Activated naive CD8-positive, alpha-beta T cell treated with anti-CD3 and anti-CD28 coated beads, Interleukin-2, amount 10 ng/mL, durations not matched to agents 7 days and 5 days (primary cell): ENCODE measurements at regions not wholly inside any gene's neighbourhood (a gene's known extent, or its start where the extent isn't known, plus 50 kb on each side); places are given as distances from the start of the nearest gene placed in this dataset.

Experiments used
- ATAC-seq: fragments of 150-1000 bp; cut with Tn5 transposase; one replicate; pipeline ENCODE4 v1.10.0; 2021; ENCODE audit warnings: low read depth, moderate library complexity
- POLR2A ChIA-PET: fragments of 350-600 bp; sonication (Branson Sonifier 250); formaldehyde crosslinking; loops from one replicate; lab custom pipeline; 2021; ENCODE audit warnings: antibody characterized with exemption; lab: Charles Lee
- DNase-seq: peaks from one replicate; pipeline ENCODE4 v3.0.0; 2021
- H3K27ac Mint-ChIP-seq: one replicate; pipeline ENCODE4 v1.8.0; 2022; ENCODE audit warnings: mild to moderate bottlenecking, mixed read lengths
- H3K27me3 Mint-ChIP-seq: one replicate; pipeline ENCODE4 v1.8.0; 2022; ENCODE audit warnings: mild to moderate bottlenecking, moderate library complexity, mixed read lengths
- H3K36me3 Mint-ChIP-seq: one replicate; pipeline ENCODE4 v1.8.0; 2021; ENCODE audit warnings: mild to moderate bottlenecking, mixed read lengths
- H3K4me1 Mint-ChIP-seq: one replicate; pipeline ENCODE4 v1.8.0; 2021; ENCODE audit warnings: mixed read lengths
- H3K4me3 Mint-ChIP-seq: one replicate; pipeline ENCODE4 v1.8.0; 2022; ENCODE audit warnings: mild to moderate bottlenecking, moderate library complexity, mixed read lengths
- H3K9me3 Mint-ChIP-seq: one replicate; pipeline ENCODE4 v1.8.0; 2021; ENCODE audit warnings: mixed read lengths

DNA sequence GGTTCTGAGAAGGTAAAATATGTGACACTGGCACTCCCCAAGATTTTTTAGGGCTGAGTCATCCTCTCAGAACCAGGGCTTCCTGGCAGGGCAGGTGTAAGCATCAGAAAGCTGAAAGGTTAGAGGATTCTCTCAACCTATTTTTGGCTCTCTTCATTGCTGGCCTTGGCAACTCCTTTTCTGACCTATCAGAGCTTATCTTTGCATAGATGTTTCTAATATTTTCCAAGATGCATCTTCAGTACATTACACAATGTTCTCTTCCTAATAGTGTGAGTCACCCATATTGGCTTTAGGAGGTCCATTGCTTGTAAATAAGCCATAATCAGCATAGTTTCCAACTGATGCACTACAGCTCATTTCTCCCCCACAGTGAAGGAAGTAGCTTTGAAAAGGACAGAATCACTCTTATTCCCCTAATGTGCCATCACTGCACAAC lies 2008.4 kb upstream of the PIK3C3 start:
- no peak for ATAC-seq
- DNase-seq, result no peak
- POLR2A ChIA-PET, result no interaction called here

DNA sequence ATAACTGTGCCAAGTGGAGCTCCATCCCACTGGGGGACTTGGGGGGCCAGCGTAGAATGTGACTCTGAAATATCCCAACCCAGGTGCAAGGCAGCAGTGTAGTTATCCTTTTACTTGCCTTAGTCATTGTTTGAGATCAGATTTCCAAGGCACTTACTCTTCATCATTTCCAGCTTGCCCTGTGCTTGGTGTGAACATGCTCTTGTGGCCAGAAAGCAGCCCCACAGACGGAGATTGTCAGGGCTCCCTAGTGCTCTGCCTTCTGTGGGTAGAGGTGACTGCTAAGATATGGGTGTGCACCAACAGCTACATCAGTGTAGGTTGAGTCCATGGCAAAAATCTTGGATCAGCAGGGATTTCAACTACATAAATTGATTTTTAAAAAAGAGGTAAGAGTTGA lies 2010.0 kb upstream of the PIK3C3 start:
- POLR2A ChIA-PET, result no interaction called here
- H3K9me3 Mint-ChIP-seq, result peaks cover 5% of the 10 kb centered on the region
- no peaks in the 10 kb centered on the region for H3K27me3 Mint-ChIP-seq
- DNase-seq (no peak), ATAC-seq (no peak)
- no peak overlapping the region for H3K4me3 Mint-ChIP-seq
- no peaks in the 10 kb centered on the region for H3K4me1 Mint-ChIP-seq
- H3K36me3 Mint-ChIP-seq, result no peaks in the 10 kb centered on the region
- H3K27ac Mint-ChIP-seq, result no peak overlapping the region

More for the DNA sequence above, 2008.4 kb upstream of the PIK3C3 start:
- H3K36me3 Mint-ChIP-seq, result no peaks in the 10 kb centered on the region
- H3K27me3 Mint-ChIP-seq, result no peaks in the 10 kb centered on the region
- H3K4me1 Mint-ChIP-seq, result no peaks in the 10 kb centered on the region
- no peak overlapping the region for H3K27ac Mint-ChIP-seq
- H3K4me3 Mint-ChIP-seq, result no peak overlapping the region
- peaks cover 5% of the 10 kb centered on the region for H3K9me3 Mint-ChIP-seq

DNA sequence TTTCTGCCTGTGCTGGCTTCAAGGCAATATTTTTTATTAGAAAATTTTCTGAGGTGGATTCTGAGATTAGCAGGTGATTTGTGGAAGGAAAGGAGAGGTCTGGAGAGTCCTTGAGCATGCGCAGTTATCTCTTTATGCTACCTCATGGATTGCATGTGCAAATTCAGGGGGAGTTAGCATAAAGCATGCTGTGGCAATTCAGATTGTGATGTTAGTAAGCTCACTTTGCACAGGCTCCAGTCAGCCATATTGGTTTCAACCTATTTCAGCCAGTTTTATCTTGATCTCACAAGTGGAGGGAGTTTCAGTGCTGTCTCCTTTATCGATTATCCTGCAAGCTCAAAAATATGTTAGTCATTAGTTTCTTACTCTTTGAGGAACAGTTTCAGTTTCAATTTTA lies 2012.3 kb upstream of the PIK3C3 start:
- no peak overlapping the region for H3K4me3 Mint-ChIP-seq
- DNase-seq, result no peak
- H3K36me3 Mint-ChIP-seq, result no peaks in the 10 kb centered on the region
- no peaks in the 10 kb centered on the region for H3K27me3 Mint-ChIP-seq
- no peaks in the 10 kb centered on the region for H3K4me1 Mint-ChIP-seq
- no peak overlapping the region for H3K27ac Mint-ChIP-seq
- ATAC-seq, result no peak
- H3K9me3 Mint-ChIP-seq, result peaks cover 6% of the 10 kb centered on the region
- POLR2A ChIA-PET, result no interaction called here

DNA sequence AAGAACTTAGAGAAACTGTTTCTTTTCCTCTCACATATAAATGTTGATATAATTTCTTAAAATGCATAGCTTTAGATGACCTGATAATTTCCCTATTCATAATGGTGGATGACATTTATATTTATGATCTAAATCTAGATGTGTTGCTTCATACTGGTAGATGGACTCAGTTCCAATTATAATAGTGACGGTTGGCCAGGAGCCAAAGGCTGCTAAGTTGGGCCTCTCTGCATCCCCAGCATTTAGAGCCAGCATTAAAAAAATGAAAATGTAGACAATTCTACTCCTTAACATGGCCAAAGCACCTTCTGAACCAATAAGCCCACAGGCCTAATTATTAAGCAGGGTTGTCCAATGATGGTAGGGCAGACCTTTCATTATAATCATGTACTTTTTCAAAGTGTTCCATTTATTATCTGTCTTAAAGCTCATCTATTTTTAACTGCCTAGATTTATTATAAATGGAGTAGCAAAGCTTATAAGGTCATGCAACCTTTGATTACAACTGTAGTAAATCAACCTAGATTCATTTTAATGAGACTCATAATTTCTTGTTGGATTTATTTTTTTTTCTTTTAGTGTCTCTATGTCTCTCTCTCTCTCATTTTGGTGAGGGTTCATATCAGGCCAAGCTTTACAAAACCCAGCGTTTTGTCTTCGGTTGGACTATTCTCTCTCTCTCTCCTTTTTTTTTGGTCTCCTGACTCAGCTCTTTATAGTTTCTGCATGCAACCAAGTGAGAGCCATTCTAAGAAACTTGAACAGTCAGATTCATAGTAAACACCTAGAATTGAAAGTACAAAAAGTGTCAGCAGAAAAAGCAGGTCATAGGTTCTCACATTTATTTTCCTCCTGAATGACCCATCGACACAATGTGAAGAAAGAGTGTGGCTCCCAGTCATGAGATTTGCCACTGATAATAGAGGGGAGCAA lies 2016.1 kb upstream of the PIK3C3 start:
- H3K36me3 Mint-ChIP-seq, result no peaks in the 10 kb centered on the region
- peaks cover 7% of the 10 kb centered on the region for H3K9me3 Mint-ChIP-seq
- DNase-seq, result no peak
- POLR2A ChIA-PET, result no interaction called here
- H3K4me3 Mint-ChIP-seq, result no peak overlapping the region
- H3K27ac Mint-ChIP-seq, result no peak overlapping the region
- no peaks in the 10 kb centered on the region for H3K27me3 Mint-ChIP-seq
- no peaks in the 10 kb centered on the region for H3K4me1 Mint-ChIP-seq
- no peak for ATAC-seq

DNA sequence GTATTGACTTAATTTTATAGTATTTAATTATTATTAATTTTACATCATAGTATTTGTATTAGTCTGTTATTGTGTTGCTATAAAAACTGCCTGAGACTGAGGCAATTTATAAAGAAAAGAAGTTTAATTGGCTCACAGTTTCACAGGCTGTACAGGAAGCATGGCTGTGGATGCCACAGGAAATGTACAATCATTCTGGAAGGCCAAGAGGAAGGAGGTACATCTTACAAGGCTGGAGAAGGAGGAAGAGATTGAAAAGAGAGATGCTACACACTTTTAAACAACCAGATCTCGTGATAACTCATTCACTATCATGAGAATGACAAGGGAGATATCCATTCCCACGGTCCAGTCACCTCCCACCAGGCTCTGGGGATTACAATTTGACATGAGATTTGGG lies 2019.4 kb upstream of the PIK3C3 start:
- POLR2A ChIA-PET, result no interaction called here
- Mint-ChIP-seq H3K9me3 (peaks cover 3% of the 10 kb centered on the region), H3K4me3 (no peak overlapping the region), H3K27me3 (no peaks in the 10 kb centered on the region), H3K27ac (no peak overlapping the region), H3K4me1 (no peaks in the 10 kb centered on the region), H3K36me3 (no peaks in the 10 kb centered on the region)
- no peak for ATAC-seq
- DNase-seq, result no peak

DNA sequence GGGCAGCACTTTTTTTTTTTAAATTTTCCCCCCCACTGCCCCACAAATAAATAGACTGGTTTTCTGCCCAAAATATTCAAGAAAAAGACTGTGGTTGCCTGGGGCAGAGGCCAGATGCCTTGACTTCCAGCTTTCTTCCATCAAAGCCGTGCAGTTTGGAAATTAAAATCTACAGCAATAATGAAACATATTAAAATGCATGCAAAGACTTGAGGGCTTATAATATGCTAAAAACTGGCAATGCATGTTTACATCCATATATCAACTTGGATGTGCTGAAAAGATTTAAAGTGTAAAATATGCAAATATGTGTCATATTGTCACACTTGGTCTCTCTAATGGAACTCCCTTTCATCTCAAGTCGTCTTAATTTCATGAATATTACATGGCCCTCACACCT lies 2036.2 kb upstream of the PIK3C3 start:
- POLR2A ChIA-PET, result no interaction called here
- ATAC-seq (no peak), DNase-seq (no peak)
- H3K36me3 Mint-ChIP-seq, result no peaks in the 10 kb centered on the region
- H3K4me1 Mint-ChIP-seq, result no peaks in the 10 kb centered on the region
- no peaks in the 10 kb centered on the region for H3K9me3 Mint-ChIP-seq
- no peak overlapping the region for H3K4me3 Mint-ChIP-seq
- H3K27ac Mint-ChIP-seq, result no peak overlapping the region
- H3K27me3 Mint-ChIP-seq, result no peaks in the 10 kb centered on the region

DNA sequence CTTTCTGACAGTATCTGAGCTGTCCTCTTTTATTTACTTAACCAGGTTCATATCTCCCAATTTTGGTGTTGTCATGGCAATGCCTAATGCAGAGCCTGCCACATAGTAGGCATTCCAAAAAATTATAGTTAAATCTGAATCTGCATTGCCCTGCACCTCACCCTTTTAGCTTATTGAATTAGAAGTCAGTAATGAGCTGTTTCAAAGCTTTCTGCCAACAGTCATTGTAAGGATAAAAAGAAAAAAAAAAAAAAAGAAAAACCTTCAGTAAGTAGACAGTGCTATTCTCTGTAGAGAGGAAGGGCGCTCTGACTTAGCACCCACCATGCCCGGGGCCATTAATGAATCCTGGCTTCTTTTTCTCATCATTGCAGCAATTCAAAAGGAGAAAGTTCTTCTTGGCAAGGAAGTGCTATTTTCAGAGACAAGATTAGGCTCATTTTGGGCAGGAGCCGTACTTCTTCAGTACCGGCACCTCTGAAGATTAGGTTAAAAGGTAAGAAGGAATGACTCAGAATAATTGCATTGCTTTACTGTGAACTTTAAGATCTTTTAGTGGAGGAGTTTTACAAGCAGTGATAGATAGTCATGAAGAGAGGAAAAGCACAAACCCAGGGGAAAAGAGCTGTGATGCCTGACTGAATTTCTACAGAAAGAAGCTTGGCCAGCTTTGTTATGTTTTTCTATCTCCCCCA lies 2041.2 kb upstream of the PIK3C3 start:
- Mint-ChIP-seq H3K36me3 (no peaks in the 10 kb centered on the region), H3K4me1 (no peaks in the 10 kb centered on the region), H3K9me3 (peaks cover 6% of the 10 kb centered on the region), H3K27ac (no peak overlapping the region), H3K4me3 (no peak overlapping the region), H3K27me3 (no peaks in the 10 kb centered on the region)
- DNase-seq (no peak), ATAC-seq (no peak)
- POLR2A ChIA-PET, result no interaction called here

DNA sequence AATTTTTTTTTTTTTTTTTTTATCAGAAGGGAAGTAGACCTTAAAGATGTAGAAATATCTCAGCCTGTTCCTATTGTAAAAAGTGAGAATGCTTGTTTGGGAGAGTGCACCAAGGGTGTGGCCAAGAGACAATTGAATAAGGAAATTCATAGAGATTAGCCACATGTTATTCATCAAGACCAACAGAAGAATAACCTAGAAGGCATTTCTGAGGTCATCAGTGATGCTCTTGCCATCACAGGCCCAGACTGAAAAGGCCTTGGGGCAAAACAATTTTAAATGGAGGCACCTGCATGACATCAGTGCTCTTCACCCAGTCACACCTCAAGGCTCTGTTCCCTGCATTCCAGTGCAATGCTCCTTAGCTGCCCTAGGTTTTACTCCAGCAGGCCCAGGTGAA lies 2043.3 kb upstream of the PIK3C3 start:
- Mint-ChIP-seq H3K4me3 (no peak overlapping the region), H3K27me3 (no peaks in the 10 kb centered on the region), H3K27ac (no peak overlapping the region), H3K9me3 (peaks cover 8% of the 10 kb centered on the region), H3K36me3 (no peaks in the 10 kb centered on the region), H3K4me1 (no peaks in the 10 kb centered on the region)
- POLR2A ChIA-PET, result no interaction called here
- ATAC-seq (no peak), DNase-seq (no peak)

DNA sequence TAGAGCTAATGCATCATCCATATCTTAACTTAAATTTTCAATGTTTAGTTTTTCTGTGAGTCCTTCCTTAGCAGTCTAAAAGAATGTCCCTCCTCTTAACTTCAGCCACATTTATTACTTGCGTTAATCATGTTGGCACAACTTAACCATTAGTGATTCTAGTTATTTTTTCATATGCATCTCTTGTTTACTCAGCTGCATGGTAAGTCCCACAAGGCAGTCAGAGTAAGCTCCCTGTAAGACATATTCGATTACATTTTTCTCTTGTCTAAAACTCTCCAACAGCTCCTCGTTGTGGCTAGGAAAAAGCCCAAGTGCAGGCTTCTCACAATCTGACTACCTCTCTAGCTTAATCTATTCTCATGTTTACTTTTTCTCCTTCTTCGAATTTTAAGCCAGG lies 2045.3 kb upstream of the PIK3C3 start:
- no peak overlapping the region for H3K4me3 Mint-ChIP-seq
- POLR2A ChIA-PET, result no interaction called here
- no peaks in the 10 kb centered on the region for H3K4me1 Mint-ChIP-seq
- DNase-seq, result no peak
- H3K27me3 Mint-ChIP-seq, result no peaks in the 10 kb centered on the region
- H3K9me3 Mint-ChIP-seq, result peaks cover 8% of the 10 kb centered on the region
- no peaks in the 10 kb centered on the region for H3K36me3 Mint-ChIP-seq
- no peak for ATAC-seq
- no peak overlapping the region for H3K27ac Mint-ChIP-seq

DNA sequence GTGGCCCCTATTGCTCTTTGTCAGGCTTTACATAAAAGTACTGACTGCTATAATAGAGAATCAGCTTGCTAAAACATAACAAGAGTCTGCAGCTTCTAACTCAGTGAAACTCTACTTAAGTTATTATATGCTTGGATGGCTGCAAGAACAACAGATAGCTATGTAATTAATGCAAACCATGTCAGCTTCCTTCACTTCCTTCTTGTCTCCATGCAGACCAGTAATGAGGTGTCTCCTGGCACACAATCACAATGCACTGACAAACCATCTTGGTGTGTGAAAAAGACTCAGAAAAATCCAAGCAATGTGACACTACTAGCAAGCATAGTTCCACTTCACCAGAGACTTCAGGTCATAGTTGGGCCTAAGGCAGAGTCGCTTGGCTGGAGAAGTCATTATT lies 2068.9 kb upstream of the PIK3C3 start:
- Mint-ChIP-seq H3K9me3 (peaks cover 1% of the 10 kb centered on the region), H3K27me3 (no peaks in the 10 kb centered on the region), H3K4me1 (no peaks in the 10 kb centered on the region), H3K27ac (no peak overlapping the region), H3K4me3 (no peak overlapping the region), H3K36me3 (no peaks in the 10 kb centered on the region)
- ATAC-seq (no peak), DNase-seq (no peak)
- POLR2A ChIA-PET, result no interaction called here

DNA sequence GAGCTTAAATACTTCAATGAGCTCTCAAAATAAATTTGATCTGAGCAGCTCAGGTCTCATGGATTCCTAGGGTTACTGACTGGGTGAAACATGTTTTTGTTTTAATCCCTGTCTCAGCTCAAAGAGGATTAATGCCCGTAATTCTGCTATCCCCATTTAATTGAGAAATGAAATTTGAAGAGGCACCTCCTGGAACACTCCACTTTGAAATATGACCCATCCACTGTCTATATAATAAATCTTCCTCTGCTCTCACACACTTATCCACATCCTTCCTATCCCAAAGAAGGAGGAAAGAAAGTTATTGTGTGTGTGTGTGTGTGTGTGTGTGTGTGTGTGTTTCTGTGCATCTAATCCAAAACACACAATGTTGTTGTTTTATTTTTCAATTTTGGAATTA lies 2082.4 kb upstream of the PIK3C3 start:
- no peak overlapping the region for H3K27ac Mint-ChIP-seq
- ATAC-seq (no peak), DNase-seq (no peak)
- no peaks in the 10 kb centered on the region for H3K27me3 Mint-ChIP-seq
- no peak overlapping the region for H3K4me3 Mint-ChIP-seq
- no peaks in the 10 kb centered on the region for H3K4me1 Mint-ChIP-seq
- peaks cover 2% of the 10 kb centered on the region for H3K9me3 Mint-ChIP-seq
- no peaks in the 10 kb centered on the region for H3K36me3 Mint-ChIP-seq
- POLR2A ChIA-PET, result no interaction called here

DNA sequence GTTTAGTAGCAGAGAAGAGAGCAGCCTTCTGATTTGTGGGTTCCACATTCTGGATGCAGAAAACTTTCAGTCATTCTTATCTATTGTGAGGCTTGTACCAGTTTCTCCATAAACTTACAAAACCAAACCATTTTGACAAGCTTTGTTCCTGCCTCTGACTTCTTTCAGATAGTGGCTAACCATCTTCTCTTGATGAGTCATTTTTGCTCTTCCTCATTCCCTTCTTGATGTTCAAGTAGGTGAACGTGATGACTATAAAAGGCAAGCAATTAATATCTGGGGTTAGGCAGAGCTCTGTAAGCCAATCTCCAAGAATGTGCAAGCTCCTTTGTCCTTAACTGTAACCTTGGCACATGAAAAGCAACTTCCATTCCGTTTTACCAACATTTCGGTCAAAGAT lies 2083.1 kb upstream of the PIK3C3 start:
- POLR2A ChIA-PET, result no interaction called here
- no peak overlapping the region for H3K27ac Mint-ChIP-seq
- H3K4me3 Mint-ChIP-seq, result no peak overlapping the region
- no peak for DNase-seq
- no peaks in the 10 kb centered on the region for H3K4me1 Mint-ChIP-seq
- H3K27me3 Mint-ChIP-seq, result no peaks in the 10 kb centered on the region
- no peak for ATAC-seq
- peaks cover 2% of the 10 kb centered on the region for H3K9me3 Mint-ChIP-seq
- H3K36me3 Mint-ChIP-seq, result no peaks in the 10 kb centered on the region

DNA sequence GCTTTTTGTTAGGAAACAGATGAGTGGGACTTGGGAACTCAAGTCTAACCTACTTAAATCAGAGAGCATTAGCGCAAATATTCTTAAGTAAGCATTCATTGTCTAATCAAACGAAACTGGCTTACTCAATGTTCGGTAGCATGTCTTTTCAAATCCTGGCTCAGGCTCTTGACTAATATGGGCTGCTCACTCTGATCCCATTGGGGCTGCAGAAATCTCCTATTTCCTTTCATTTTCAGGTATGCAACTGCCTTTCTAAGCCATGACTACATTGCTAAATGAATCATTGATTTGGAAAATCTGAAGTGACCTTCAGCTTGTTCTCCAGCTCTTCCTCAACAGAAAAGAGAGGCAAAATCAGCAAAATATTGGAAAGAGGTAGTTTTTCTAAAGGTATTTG lies 2084.4 kb upstream of the PIK3C3 start:
- Mint-ChIP-seq H3K4me1 (no peaks in the 10 kb centered on the region), H3K9me3 (peaks cover 2% of the 10 kb centered on the region), H3K27me3 (no peaks in the 10 kb centered on the region), H3K36me3 (no peaks in the 10 kb centered on the region), H3K27ac (no peak overlapping the region), H3K4me3 (no peak overlapping the region)
- POLR2A ChIA-PET, result no interaction called here
- no peak for DNase-seq
- ATAC-seq, result no peak

DNA sequence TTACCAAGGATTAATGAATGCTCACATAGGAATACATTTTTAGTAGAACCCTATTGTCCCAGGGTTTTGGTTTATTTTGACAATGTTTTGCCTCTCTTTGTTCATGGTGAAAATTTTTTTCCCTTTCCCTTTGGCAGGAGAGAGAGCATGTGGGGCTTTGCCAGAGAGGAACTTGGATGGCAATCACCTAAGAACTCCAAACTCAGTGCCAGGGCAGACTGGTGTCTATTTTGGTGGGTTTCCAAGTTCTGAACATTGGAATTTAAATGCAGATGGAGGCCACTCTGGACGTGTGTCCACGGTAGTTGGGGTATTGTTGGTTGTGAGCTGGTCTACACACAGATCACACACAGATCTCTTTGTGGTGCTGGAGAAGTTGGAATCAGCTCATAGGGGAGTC lies 2091.1 kb upstream of the PIK3C3 start:
- POLR2A ChIA-PET, result no interaction called here
- ATAC-seq (no peak), DNase-seq (no peak)
- Mint-ChIP-seq H3K27ac (no peak overlapping the region), H3K4me3 (no peak overlapping the region), H3K36me3 (no peaks in the 10 kb centered on the region), H3K4me1 (no peaks in the 10 kb centered on the region), H3K9me3 (peaks cover 2% of the 10 kb centered on the region), H3K27me3 (no peaks in the 10 kb centered on the region)
